Prostate gland (tissue), 2 donors: ENCODE measurements at regions not wholly inside any gene's neighbourhood (a gene's known extent, or its start where the extent isn't known, plus 50 kb on each side); places are given as distances from the start of the nearest gene placed in this dataset.

Experiments used
- DNase-seq: peaks from one replicate; pipeline ENCODE4 v3.0.0-alpha.2; 2019; ENCODE audit warnings: low spot score
- H3K27ac ChIP-seq, 2 donors: fragments of 200-600 bp; sonication (generic); 2 replicates each; pipeline ENCODE4 v1.5.1; 2017 to 2019
- H3K27me3 ChIP-seq: fragments of 200-600 bp; sonication (generic); replicated peaks from 2 replicates; pipeline ENCODE4 v1.5.1; 2019; ENCODE audit not compliant: insufficient read depth
- H3K36me3 ChIP-seq, 2 donors: fragments of 200-600 bp; sonication (generic); 1 replicate in 1 of 2; 2 replicates in 1 of 2; pipeline versions ENCODE4 v1.5.1 to v1.8.1; 2017 to 2019
- H3K4me1 ChIP-seq: fragments of 200-600 bp; sonication (generic); replicated peaks from 2 replicates; pipeline ENCODE4 v1.5.1; 2019
- H3K4me3 ChIP-seq, 2 donors: fragments of 200-600 bp; sonication (generic); 2 replicates each; pipeline ENCODE4 v1.5.1; 2017 to 2019
- H3K9me3 ChIP-seq: fragments of 200-600 bp; sonication (generic); 2 replicates; pipeline ENCODE4 v1.5.1; 2017
- POLR2A ChIP-seq: fragments of 450-650 bp; IDR thresholded peaks from one replicate; pipeline ENCODE4 v1.6.1; 2016; ENCODE audit warnings: antibody characterized with exemption, mild to moderate bottlenecking
- POLR2AphosphoS5 ChIP-seq: sonication (generic); formaldehyde crosslinking; IDR thresholded peaks from one replicate; pipeline ENCODE4 v1.6.1; 2017; ENCODE audit warnings: antibody characterized with exemption
- WGBS: methylation state at CpG from one replicate; pipeline ENCODE4 v1.1.5; 2018; 5-methylcytosine and 5-hydroxymethylcytosine counted together
- intact Hi-C: fragments of 100-400 bp; cut with DNase I; formaldehyde crosslinking; loops from one replicate; pipeline ENCODE4 v1.14.2; 2022
- TF ChIP-seq, protein P1 (sequence below), 4 experiments: fragments of 200-600 bp in 2 of 4; fragments of 450-650 bp in 2 of 4; sonication (generic) in 2 of 4; IDR thresholded peaks; 1 replicate in 3 of 4; 2 replicates in 1 of 4; pipeline ENCODE4 v1.5.1; 2016 to 2019; ENCODE audit warnings: antibody characterized with exemption in 4 of 4, mild to moderate bottlenecking in 2 of 4, moderate library complexity in 2 of 4

GRCh38 chr5:154562244-154562880 lies 84.3 kb upstream of the HAND1 start:
- 87% methylated on average over 4 of the region's 4 CpGs for WGBS
- no peaks in the 10 kb centered on the region for H3K4me1 ChIP-seq
- H3K27ac ChIP-seq, result no peak overlapping the region
- intact Hi-C loops, result no loop called here
- TF ChIP-seq POLR2AphosphoS5, result no peak
- TF ChIP-seq POLR2A, result no peak
- TF ChIP-seq, protein P1, sequence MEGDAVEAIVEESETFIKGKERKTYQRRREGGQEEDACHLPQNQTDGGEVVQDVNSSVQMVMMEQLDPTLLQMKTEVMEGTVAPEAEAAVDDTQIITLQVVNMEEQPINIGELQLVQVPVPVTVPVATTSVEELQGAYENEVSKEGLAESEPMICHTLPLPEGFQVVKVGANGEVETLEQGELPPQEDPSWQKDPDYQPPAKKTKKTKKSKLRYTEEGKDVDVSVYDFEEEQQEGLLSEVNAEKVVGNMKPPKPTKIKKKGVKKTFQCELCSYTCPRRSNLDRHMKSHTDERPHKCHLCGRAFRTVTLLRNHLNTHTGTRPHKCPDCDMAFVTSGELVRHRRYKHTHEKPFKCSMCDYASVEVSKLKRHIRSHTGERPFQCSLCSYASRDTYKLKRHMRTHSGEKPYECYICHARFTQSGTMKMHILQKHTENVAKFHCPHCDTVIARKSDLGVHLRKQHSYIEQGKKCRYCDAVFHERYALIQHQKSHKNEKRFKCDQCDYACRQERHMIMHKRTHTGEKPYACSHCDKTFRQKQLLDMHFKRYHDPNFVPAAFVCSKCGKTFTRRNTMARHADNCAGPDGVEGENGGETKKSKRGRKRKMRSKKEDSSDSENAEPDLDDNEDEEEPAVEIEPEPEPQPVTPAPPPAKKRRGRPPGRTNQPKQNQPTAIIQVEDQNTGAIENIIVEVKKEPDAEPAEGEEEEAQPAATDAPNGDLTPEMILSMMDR (IDR thresholded peaks at IDR 0.05), result no peak
- no peak for DNase-seq
- H3K36me3 ChIP-seq, result no peaks in the 10 kb centered on the region
- no peaks in the 10 kb centered on the region for H3K27me3 ChIP-seq
- H3K9me3 ChIP-seq, result no peaks in the 10 kb centered on the region
- no peak overlapping the region for H3K4me3 ChIP-seq

DNA sequence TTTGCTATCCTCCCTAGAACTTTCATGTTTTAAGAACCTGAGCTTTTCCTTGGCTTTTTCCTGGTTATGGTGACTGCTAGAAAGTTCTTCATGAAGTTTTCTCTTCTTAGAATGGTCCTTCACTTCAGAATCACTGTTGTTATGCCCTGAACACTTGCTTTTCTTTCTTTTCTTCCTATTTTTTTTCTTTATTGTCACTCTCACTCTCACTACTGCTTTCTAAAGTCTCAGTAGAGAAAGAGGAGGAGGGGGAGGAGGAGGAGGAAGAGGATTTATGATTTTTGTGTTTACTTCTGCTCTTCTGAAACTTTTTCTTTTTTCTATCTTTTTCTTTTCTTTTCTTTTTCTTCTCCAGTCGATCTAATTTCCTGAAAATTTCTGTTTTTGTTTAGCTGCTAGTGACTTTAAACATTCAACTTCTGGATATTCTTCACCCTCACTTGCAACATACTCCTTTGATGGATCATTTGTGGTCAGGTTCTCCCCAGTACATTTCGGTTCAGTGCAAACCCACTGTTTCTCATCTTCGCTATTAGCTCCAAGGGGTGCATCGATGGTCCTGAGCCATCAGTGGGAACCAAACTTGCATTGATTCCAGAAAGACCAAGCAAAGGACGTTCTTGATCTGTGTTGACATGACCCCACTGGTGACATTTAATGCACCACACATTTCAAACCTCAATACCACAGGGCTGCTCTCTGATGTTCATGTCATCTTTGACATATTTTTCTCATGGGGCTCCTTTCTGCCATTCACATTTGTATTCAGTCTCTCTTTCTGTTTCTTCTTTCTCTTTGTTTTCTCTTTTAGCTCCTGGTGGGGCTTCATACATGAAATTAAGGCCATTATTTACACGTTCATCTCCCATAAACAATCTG lies 81.6 kb upstream of the HAND1 start:
- H3K4me1 ChIP-seq, result no peaks in the 10 kb centered on the region
- no peaks in the 10 kb centered on the region for H3K9me3 ChIP-seq
- no peaks in the 10 kb centered on the region for H3K27me3 ChIP-seq
- intact Hi-C loops, result no loop called here
- WGBS, result 73% methylated on average over 6 of the region's 6 CpGs
- H3K36me3 ChIP-seq, result no peaks in the 10 kb centered on the region
- H3K27ac ChIP-seq, result no peak overlapping the region
- DNase-seq, result no peak
- no peak overlapping the region for H3K4me3 ChIP-seq
- TF ChIP-seq POLR2AphosphoS5 (no peak), POLR2A (no peak)
- TF ChIP-seq, protein P1 (IDR thresholded peaks at IDR 0.05), result no peak

DNA sequence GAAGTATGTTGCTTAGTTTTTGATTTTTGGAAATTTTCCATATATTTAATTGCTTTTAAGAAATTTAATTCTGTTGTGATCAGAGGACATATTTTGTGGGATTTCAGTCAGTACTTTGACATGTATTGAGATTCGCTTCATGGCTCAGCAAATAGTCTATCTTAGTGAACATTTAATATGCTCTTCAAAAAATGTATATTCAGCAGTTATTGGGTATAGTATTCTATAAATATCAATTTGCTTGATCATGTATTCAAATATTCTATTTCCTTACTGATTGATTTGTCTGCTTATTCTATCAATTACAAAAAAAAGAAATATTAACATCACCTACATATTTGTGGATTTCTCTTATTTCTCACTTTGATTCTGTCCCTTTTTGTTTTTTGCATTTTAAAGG lies 79.5 kb upstream of the HAND1 start:
- no peaks in the 10 kb centered on the region for H3K9me3 ChIP-seq
- H3K4me3 ChIP-seq, result no peak overlapping the region
- H3K27me3 ChIP-seq, result no peaks in the 10 kb centered on the region
- intact Hi-C loops, result no loop called here
- DNase-seq, result no peak
- 90% methylated on average over 1 of the region's 1 CpG for WGBS
- no peak for TF ChIP-seq POLR2AphosphoS5
- TF ChIP-seq POLR2A, result no peak
- TF ChIP-seq, protein P1 (IDR thresholded peaks at IDR 0.05), result no peak
- H3K27ac ChIP-seq, result no peak overlapping the region
- H3K4me1 ChIP-seq, result no peaks in the 10 kb centered on the region
- H3K36me3 ChIP-seq, result no peaks in the 10 kb centered on the region

DNA sequence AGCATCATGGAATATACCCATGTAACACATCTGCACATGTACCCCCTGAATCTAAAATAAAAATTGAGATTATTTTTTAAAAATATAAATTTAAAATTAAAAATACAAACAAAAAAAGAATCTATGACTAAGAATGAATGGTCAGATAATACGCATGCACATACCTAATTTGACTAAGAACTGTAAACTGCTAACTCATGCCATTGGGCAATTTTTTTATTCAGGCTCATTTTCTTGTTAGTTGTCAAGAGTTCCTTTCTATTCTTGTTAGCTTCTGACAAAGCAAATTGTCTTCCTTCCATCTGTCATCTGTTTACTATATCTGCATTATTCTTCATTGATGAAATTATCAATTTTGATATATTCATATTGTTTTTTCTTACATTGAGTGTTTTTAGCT lies 69.5 kb upstream of the HAND1 start:
- no peak overlapping the region for H3K4me3 ChIP-seq
- H3K36me3 ChIP-seq, result no peaks in the 10 kb centered on the region
- intact Hi-C loops, result no loop called here
- WGBS, result 90% methylated on average over 1 of the region's 1 CpG
- H3K9me3 ChIP-seq, result no peaks in the 10 kb centered on the region
- TF ChIP-seq, protein P1 (IDR thresholded peaks at IDR 0.05), result no peak
- no peak for TF ChIP-seq POLR2AphosphoS5
- TF ChIP-seq POLR2A, result no peak
- H3K27me3 ChIP-seq, result no peaks in the 10 kb centered on the region
- no peaks in the 10 kb centered on the region for H3K4me1 ChIP-seq
- DNase-seq, result no peak
- no peak overlapping the region for H3K27ac ChIP-seq
